H1 (cell line): ENCODE measurements at regions not wholly inside any gene's neighbourhood (a gene's known extent, or its start where the extent isn't known, plus 50 kb on each side); places are given as distances from the start of the nearest gene placed in this dataset.

Source experiments
- RNF2 ChIP-seq: fragments of 200-900, 300-1000 bp; sonication (generic); IDR thresholded peaks from 2 replicates; pipeline ENCODE4 v1.7.1; 2016; ENCODE audit warnings: borderline replicate concordance, low read depth, mild to moderate bottlenecking, antibody characterized with exemption, low read length; ENCODE audit not compliant: poor library complexity, severe bottlenecking; ENCODE audit errors: missing control alignments
- TF ChIP-seq, protein P1 (sequence below), 3 experiments: IDR thresholded peaks; 1 replicate in 2 of 3; 2 replicates in 1 of 3; pipeline versions ENCODE4 v1.5.1 to v1.6.1; 2011; ENCODE audit warnings: low read length in 3 of 3, mild to moderate bottlenecking in 3 of 3, inconsistent platforms in 2 of 3, low read depth in 1 of 3, moderate library complexity in 1 of 3; ENCODE audit not compliant: insufficient read depth in 1 of 3; ENCODE audit errors: control extremely low read depth in 1 of 3

DNA sequence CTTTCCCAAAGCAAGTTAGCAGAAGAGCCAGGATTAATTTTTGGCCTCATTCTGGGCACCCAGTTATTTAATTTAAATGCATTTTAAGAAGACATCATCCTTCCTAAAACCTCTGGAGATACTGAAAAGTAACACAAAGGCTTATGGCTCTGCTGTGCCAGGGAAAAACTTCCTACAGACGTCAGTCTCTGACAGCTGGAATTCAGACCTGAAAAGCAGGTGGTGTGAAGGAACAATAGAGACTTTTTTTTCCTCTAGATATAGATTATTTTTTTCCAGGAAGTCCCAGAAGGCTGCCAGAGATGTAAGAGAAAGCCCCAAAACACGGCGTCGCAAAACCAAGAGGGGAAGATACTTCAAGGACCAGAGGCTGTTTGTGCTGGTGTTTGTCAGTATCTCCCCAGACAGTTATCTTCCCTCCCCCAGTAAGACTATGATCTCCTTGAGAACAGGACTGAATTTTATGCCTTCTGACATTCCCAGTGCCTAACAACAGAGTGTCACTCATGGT, 88.7 kb upstream of the RASEF start:
- TF ChIP-seq, protein P1, sequence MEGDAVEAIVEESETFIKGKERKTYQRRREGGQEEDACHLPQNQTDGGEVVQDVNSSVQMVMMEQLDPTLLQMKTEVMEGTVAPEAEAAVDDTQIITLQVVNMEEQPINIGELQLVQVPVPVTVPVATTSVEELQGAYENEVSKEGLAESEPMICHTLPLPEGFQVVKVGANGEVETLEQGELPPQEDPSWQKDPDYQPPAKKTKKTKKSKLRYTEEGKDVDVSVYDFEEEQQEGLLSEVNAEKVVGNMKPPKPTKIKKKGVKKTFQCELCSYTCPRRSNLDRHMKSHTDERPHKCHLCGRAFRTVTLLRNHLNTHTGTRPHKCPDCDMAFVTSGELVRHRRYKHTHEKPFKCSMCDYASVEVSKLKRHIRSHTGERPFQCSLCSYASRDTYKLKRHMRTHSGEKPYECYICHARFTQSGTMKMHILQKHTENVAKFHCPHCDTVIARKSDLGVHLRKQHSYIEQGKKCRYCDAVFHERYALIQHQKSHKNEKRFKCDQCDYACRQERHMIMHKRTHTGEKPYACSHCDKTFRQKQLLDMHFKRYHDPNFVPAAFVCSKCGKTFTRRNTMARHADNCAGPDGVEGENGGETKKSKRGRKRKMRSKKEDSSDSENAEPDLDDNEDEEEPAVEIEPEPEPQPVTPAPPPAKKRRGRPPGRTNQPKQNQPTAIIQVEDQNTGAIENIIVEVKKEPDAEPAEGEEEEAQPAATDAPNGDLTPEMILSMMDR (IDR thresholded peaks at IDR 0.05; ENCODE audit: control extremely low read depth in 1 of 3, insufficient read depth in 1 of 3, low read depth in 1 of 3, low read length in 3 of 3): no peak
- TF ChIP-seq RNF2: no peak
